ENCODE measurements at regions not wholly inside any gene's neighbourhood (a gene's known extent, or its start where the extent isn't known, plus 50 kb on each side); places are given as distances from the start of the nearest gene placed in this dataset.

DNA sequence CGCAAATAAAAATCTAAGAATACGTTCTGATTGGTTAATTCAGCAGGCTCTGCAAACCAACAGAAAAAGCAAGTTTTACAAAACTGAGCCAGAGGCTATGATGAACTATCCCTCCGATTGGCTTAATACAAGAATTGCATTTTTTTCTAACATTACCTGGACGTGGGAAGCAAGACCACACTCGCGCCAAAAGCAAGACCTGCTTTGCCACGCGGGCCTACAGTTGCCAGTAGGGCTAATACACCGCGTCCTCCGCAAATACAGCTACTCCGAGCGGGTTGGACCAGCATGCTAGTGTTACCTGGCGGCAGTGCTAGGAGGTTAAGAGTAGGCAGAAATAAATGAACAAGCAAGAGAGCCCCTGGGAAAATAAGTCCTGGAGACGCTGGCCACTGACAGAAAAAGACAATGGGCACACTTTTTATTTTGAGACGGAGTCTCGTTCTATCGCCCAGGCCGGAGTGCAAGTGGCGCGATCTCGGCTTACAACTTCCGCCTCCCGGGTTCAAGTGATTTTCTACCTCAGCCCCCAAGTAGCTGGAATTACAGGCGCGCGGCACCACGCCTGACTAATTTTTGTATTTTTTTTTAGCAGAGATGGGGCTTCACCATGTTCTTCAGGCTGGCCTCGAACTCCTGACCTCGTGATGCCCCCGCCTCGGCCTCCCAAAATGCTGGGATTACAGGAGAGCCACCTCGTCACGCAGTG, 131.9 kb upstream of the BTN3A2 start:
- TF ChIP-seq CTCF (conservative IDR thresholded peaks at IDR 0.05) (no peak), EZH2 (IDR thresholded peaks at IDR 0.05; ENCODE audit: low read depth) (no peak)
